ENCODE measurements at regions not wholly inside any gene's neighbourhood (a gene's known extent, or its start where the extent isn't known, plus 50 kb on each side); places are given as distances from the start of the nearest gene placed in this dataset.

GRCh38 chr16:86986136-86986535 is 331.1 kb downstream of the C16orf95 start:
- no peak for DNase-seq

GRCh38 chr16:86986809-86987487 is 330.2 kb downstream of the C16orf95 start:
- no peak for DNase-seq

- no peak for DNase-seq
These were observed 329.2 kb downstream of the C16orf95 start for GRCh38 chr16:86987746-86988670.

GRCh38 chr16:86988920-86989696 is 328.1 kb downstream of the C16orf95 start:
- no peak for DNase-seq

- no peak for DNase-seq
These were observed 326.7 kb downstream of the C16orf95 start for GRCh38 chr16:86990451-86990850.

GRCh38 chr16:86991679-86992078 is 325.5 kb downstream of the C16orf95 start:
- no peak for DNase-seq

GRCh38 chr16:86992587-86992986 is 324.6 kb downstream of the C16orf95 start:
- no peak for DNase-seq

- no peak for DNase-seq
These were observed 323.6 kb downstream of the C16orf95 start for GRCh38 chr16:86993426-86994110.

- DNase-seq = no peak
These were observed 323.0 kb downstream of the C16orf95 start for GRCh38 chr16:86994215-86994614.

GRCh38 chr16:86994651-86995171 is 322.5 kb downstream of the C16orf95 start:
- no peak for DNase-seq

- no peak for DNase-seq
These were observed 321.7 kb downstream of the C16orf95 start for GRCh38 chr16:86995456-86995855.

- no peak for DNase-seq
These were observed 321.1 kb downstream of the C16orf95 start for GRCh38 chr16:86996081-86996480.

GRCh38 chr16:86997058-86997457 is 320.1 kb downstream of the C16orf95 start:
- no peak for DNase-seq

- no peak for DNase-seq
These were observed 318.8 kb downstream of the C16orf95 start for GRCh38 chr16:86998196-86999001.

- no peak for DNase-seq
These were observed 317.2 kb downstream of the C16orf95 start for GRCh38 chr16:87000001-87000400.

- no peak for DNase-seq
These were observed 314.3 kb downstream of the C16orf95 start for GRCh38 chr16:87002717-87003413.

- DNase-seq = no peak
These were observed 313.8 kb downstream of the C16orf95 start for GRCh38 chr16:87003414-87003755.

GRCh38 chr16:87006021-87006420 is 311.2 kb downstream of the C16orf95 start:
- no peak for DNase-seq

- DNase-seq = no peak
These were observed 310.1 kb downstream of the C16orf95 start for GRCh38 chr16:87006789-87007745.

- no peak for DNase-seq
These were observed 309.3 kb downstream of the C16orf95 start for GRCh38 chr16:87007907-87008306.
